Lung microvascular endothelial cell (primary cell): ENCODE measurements at regions not wholly inside any gene's neighbourhood (a gene's known extent, or its start where the extent isn't known, plus 50 kb on each side); places are given as distances from the start of the nearest gene placed in this dataset.
"Not testable (repeated sequence)": the region's sequence is repeated elsewhere in the genome, so short reads cannot be mapped to it uniquely, and the experiment has no call there.

Experiments used
- DNase-seq, 2 donors: peaks; one replicate each; pipeline versions ENCODE4 v3.0.0 to v3.0.0-alpha.2; 2010; ENCODE audit warnings: low read depth in 2 of 2

- DNase-seq = no peak
Measured at GRCh38 chr14:105636935-105637334, 110.6 kb downstream of the TMEM121 start.

- not testable (repeated sequence) for DNase-seq
Measured at GRCh38 chr14:105637345-105637744, 111.0 kb downstream of the TMEM121 start.

GRCh38 chr14:105639969-105640931 is 113.9 kb downstream of the TMEM121 start:
- not testable (repeated sequence) for DNase-seq

GRCh38 chr14:105641075-105641937 is 114.9 kb downstream of the TMEM121 start:
- DNase-seq = no peak

GRCh38 chr14:105641951-105642350 is 115.6 kb downstream of the TMEM121 start:
- DNase-seq = not testable (repeated sequence)

- DNase-seq = not testable (repeated sequence)
Measured at GRCh38 chr14:105642486-105642885, 116.1 kb downstream of the TMEM121 start.

GRCh38 chr14:105643406-105644052 is 117.1 kb downstream of the TMEM121 start:
- DNase-seq = not testable (repeated sequence)

- not testable (repeated sequence) for DNase-seq
Measured at GRCh38 chr14:105644053-105644435, 117.7 kb downstream of the TMEM121 start.

GRCh38 chr14:105644457-105644856 is 118.1 kb downstream of the TMEM121 start:
- DNase-seq = not testable (repeated sequence)

- DNase-seq = not testable (repeated sequence)
Measured at GRCh38 chr14:105644891-105645290, 118.5 kb downstream of the TMEM121 start.

- not testable (repeated sequence) for DNase-seq
Measured at GRCh38 chr14:105645389-105645788, 119.0 kb downstream of the TMEM121 start.

- no peak for DNase-seq
Measured at GRCh38 chr14:105646175-105646574, 119.8 kb downstream of the TMEM121 start.

GRCh38 chr14:105646711-105647281 is 120.4 kb downstream of the TMEM121 start:
- DNase-seq = not testable (repeated sequence)

- not testable (repeated sequence) for DNase-seq
Measured at GRCh38 chr14:105647426-105647783, 121.0 kb downstream of the TMEM121 start.

GRCh38 chr14:105647784-105648608 is 121.6 kb downstream of the TMEM121 start:
- no peak for DNase-seq

- DNase-seq = not testable (repeated sequence)
Measured at GRCh38 chr14:105648609-105649535, 122.5 kb downstream of the TMEM121 start.

- DNase-seq = not testable (repeated sequence)
Measured at GRCh38 chr14:105652317-105652716, 125.9 kb downstream of the TMEM121 start.

GRCh38 chr14:105653921-105654320 is 127.5 kb downstream of the TMEM121 start:
- DNase-seq = not testable (repeated sequence)

- not testable (repeated sequence) for DNase-seq
Measured at GRCh38 chr14:105659255-105659654, 132.9 kb downstream of the TMEM121 start.
